Liver (tissue), 8 donors: ENCODE measurements at regions not wholly inside any gene's neighbourhood (a gene's known extent, or its start where the extent isn't known, plus 50 kb on each side); places are given as distances from the start of the nearest gene placed in this dataset.

Experiments
- DNase-seq: peaks from one replicate; pipeline ENCODE4 v3.0.0-alpha.2; 2017; ENCODE audit warnings: low spot score
- H3K27ac ChIP-seq, 2 donors: one replicate each; pipeline ENCODE4 v1.7.0; 2013; ENCODE audit warnings: inconsistent platforms in 2 of 2, low read length in 2 of 2, control low read depth in 1 of 2, low read depth in 1 of 2, mild to moderate bottlenecking in 1 of 2
- H3K27me3 ChIP-seq, 4 donors: one replicate each; pipeline versions ENCODE4 v1.6.1 to v1.7.0; 2013; ENCODE audit warnings: low read length in 3 of 4, inconsistent platforms in 1 of 4, mild to moderate bottlenecking in 1 of 4, moderate library complexity in 1 of 4; ENCODE audit not compliant: control insufficient read depth in 4 of 4, insufficient read depth in 4 of 4
- H3K36me3 ChIP-seq, 4 donors: one replicate each; pipeline versions ENCODE4 v1.6.1 to v1.7.0; 2013; ENCODE audit warnings: low read length in 3 of 4, mild to moderate bottlenecking in 3 of 4, low read depth in 1 of 4, moderate library complexity in 1 of 4; ENCODE audit not compliant: control insufficient read depth in 4 of 4, insufficient read depth in 3 of 4
- H3K4me1 ChIP-seq, 4 donors: one replicate each; pipeline versions ENCODE4 v1.6.1 to v1.7.0; 2013; ENCODE audit warnings: low read length in 3 of 4, mild to moderate bottlenecking in 3 of 4, moderate library complexity in 1 of 4; ENCODE audit not compliant: control insufficient read depth in 4 of 4, insufficient read depth in 4 of 4
- H3K4me3 ChIP-seq, 3 donors: one replicate each; pipeline versions ENCODE4 v1.6.1 to v1.7.0; 2013; ENCODE audit warnings: low read length in 3 of 3, control low read depth in 1 of 3, low read depth in 1 of 3, mild to moderate bottlenecking in 1 of 3
- H3K9ac ChIP-seq, 2 donors: one replicate each; pipeline ENCODE4 v1.7.0; 2013; ENCODE audit warnings: low read length in 2 of 2, mild to moderate bottlenecking in 2 of 2, moderate library complexity in 2 of 2, control low read depth in 1 of 2, low read depth in 1 of 2
- H3K9me3 ChIP-seq, 4 donors: one replicate each; pipeline versions ENCODE4 v1.6.1 to v1.7.0; 2013; ENCODE audit warnings: low read length in 3 of 4; ENCODE audit not compliant: control insufficient read depth in 4 of 4
- ATF3 ChIP-seq: IDR thresholded peaks from 2 replicates; pipeline ENCODE4 v1.6.1; 2016; ENCODE audit warnings: antibody characterized with exemption
- EGR1 ChIP-seq, 2 donors: IDR thresholded peaks; 2 replicates each; pipeline ENCODE4 v1.6.1; 2016 to 2018; ENCODE audit warnings: antibody characterized with exemption in 2 of 2, low read depth in 2 of 2
- FOXA1 ChIP-seq: IDR thresholded peaks from 2 replicates; pipeline ENCODE4 v1.6.1; 2016; ENCODE audit warnings: antibody characterized with exemption
- GABPA ChIP-seq, 2 donors: IDR thresholded peaks in 1 of 2; conservative IDR thresholded peaks in 1 of 2; 2 replicates each; pipeline ENCODE4 v1.6.1; 2016; ENCODE audit warnings: antibody characterized with exemption in 2 of 2, mild to moderate bottlenecking in 1 of 2, moderate library complexity in 1 of 2
- HNF4A ChIP-seq, 2 donors: conservative IDR thresholded peaks; 2 replicates each; pipeline ENCODE4 v1.6.1; 2016; ENCODE audit warnings: antibody characterized with exemption in 2 of 2, mild to moderate bottlenecking in 2 of 2
- HNF4G ChIP-seq: IDR thresholded peaks from 2 replicates; pipeline ENCODE4 v1.6.1; 2016; ENCODE audit warnings: antibody characterized with exemption
- JUND ChIP-seq, 2 donors: IDR thresholded peaks; 2 replicates each; pipeline ENCODE4 v1.6.1; 2016; ENCODE audit warnings: antibody characterized with exemption in 2 of 2
- NR2F2 ChIP-seq: IDR thresholded peaks from 2 replicates; pipeline ENCODE4 v1.6.1; 2016; ENCODE audit warnings: antibody characterized with exemption
- RXRA ChIP-seq, 2 donors: IDR thresholded peaks; 2 replicates each; pipeline ENCODE4 v1.6.1; 2017 to 2018; ENCODE audit warnings: antibody characterized with exemption in 2 of 2, mild to moderate bottlenecking in 1 of 2
- SP1 ChIP-seq: IDR thresholded peaks from 2 replicates; pipeline ENCODE4 v1.6.1; 2018; ENCODE audit warnings: antibody characterized with exemption, mild to moderate bottlenecking
- TAF1 ChIP-seq: conservative IDR thresholded peaks from 2 replicates; pipeline ENCODE4 v1.6.1; 2016; ENCODE audit warnings: antibody characterized with exemption, mild to moderate bottlenecking
- YY1 ChIP-seq: IDR thresholded peaks from 2 replicates; pipeline ENCODE4 v1.6.1; 2016; ENCODE audit warnings: antibody characterized with exemption, mild to moderate bottlenecking
- WGBS: extraction: QIAGEN DNeasy Blood & Tissue Kit; methylation state at CpG from one replicate; pipeline ENCODE4 v1.1.7; 2013; 5-methylcytosine and 5-hydroxymethylcytosine counted together
- TF ChIP-seq, protein P1 (sequence below): fragments of 150-350 bp; IDR thresholded peaks from 2 replicates; pipeline ENCODE4 v1.5.1; 2017; ENCODE audit warnings: improper control_type of control experiment, low read depth, low read length; ENCODE audit not compliant: missing input control
- TF ChIP-seq, protein P2 (sequence below): IDR thresholded peaks from 2 replicates; pipeline ENCODE4 v1.6.1; 2016; ENCODE audit warnings: antibody characterized with exemption
- TF ChIP-seq, protein P3 (sequence below): IDR thresholded peaks from 2 replicates; pipeline ENCODE4 v1.6.1; 2016; ENCODE audit warnings: antibody characterized with exemption, mild to moderate bottlenecking
- TF ChIP-seq, protein P4 (sequence below): IDR thresholded peaks from 2 replicates; pipeline ENCODE4 v1.6.1; 2016; ENCODE audit warnings: antibody characterized with exemption
- donor health status: healthy.
- donor health status: healthy.
- donor health status: healthy.
- donor health status: healthy.
- donor health status: healthy.

- H3K36me3 ChIP-seq, result no peaks in the 10 kb centered on the region
- no peak overlapping the region for H3K9ac ChIP-seq
- WGBS, result 49% methylated on average over 7 of the region's 7 CpGs
- TF ChIP-seq TAF1 (no peak), HNF4A (conservative IDR thresholded peaks at IDR 0.05) (no peak), SP1 (no peak), EGR1 (IDR thresholded peaks at IDR 0.05; ENCODE audit: low read depth in 2 of 2) (no peak), RXRA (IDR thresholded peaks at IDR 0.05) (no peak), YY1 (no peak), NR2F2 (no peak), JUND (IDR thresholded peaks at IDR 0.05) (no peak), FOXA1 (no peak), HNF4G (no peak), ATF3 (no peak), GABPA (IDR thresholded peaks at IDR 0.05 in 1 of 2, conservative IDR thresholded peaks at IDR 0.05 in 1 of 2) (no peak)
- TF ChIP-seq, protein P1, sequence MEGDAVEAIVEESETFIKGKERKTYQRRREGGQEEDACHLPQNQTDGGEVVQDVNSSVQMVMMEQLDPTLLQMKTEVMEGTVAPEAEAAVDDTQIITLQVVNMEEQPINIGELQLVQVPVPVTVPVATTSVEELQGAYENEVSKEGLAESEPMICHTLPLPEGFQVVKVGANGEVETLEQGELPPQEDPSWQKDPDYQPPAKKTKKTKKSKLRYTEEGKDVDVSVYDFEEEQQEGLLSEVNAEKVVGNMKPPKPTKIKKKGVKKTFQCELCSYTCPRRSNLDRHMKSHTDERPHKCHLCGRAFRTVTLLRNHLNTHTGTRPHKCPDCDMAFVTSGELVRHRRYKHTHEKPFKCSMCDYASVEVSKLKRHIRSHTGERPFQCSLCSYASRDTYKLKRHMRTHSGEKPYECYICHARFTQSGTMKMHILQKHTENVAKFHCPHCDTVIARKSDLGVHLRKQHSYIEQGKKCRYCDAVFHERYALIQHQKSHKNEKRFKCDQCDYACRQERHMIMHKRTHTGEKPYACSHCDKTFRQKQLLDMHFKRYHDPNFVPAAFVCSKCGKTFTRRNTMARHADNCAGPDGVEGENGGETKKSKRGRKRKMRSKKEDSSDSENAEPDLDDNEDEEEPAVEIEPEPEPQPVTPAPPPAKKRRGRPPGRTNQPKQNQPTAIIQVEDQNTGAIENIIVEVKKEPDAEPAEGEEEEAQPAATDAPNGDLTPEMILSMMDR, result no peak
- TF ChIP-seq, protein P2, sequence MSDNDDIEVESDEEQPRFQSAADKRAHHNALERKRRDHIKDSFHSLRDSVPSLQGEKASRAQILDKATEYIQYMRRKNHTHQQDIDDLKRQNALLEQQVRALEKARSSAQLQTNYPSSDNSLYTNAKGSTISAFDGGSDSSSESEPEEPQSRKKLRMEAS, result no peak
- TF ChIP-seq, protein P3, sequence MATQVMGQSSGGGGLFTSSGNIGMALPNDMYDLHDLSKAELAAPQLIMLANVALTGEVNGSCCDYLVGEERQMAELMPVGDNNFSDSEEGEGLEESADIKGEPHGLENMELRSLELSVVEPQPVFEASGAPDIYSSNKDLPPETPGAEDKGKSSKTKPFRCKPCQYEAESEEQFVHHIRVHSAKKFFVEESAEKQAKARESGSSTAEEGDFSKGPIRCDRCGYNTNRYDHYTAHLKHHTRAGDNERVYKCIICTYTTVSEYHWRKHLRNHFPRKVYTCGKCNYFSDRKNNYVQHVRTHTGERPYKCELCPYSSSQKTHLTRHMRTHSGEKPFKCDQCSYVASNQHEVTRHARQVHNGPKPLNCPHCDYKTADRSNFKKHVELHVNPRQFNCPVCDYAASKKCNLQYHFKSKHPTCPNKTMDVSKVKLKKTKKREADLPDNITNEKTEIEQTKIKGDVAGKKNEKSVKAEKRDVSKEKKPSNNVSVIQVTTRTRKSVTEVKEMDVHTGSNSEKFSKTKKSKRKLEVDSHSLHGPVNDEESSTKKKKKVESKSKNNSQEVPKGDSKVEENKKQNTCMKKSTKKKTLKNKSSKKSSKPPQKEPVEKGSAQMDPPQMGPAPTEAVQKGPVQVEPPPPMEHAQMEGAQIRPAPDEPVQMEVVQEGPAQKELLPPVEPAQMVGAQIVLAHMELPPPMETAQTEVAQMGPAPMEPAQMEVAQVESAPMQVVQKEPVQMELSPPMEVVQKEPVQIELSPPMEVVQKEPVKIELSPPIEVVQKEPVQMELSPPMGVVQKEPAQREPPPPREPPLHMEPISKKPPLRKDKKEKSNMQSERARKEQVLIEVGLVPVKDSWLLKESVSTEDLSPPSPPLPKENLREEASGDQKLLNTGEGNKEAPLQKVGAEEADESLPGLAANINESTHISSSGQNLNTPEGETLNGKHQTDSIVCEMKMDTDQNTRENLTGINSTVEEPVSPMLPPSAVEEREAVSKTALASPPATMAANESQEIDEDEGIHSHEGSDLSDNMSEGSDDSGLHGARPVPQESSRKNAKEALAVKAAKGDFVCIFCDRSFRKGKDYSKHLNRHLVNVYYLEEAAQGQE, result no peak
- TF ChIP-seq, protein P4, sequence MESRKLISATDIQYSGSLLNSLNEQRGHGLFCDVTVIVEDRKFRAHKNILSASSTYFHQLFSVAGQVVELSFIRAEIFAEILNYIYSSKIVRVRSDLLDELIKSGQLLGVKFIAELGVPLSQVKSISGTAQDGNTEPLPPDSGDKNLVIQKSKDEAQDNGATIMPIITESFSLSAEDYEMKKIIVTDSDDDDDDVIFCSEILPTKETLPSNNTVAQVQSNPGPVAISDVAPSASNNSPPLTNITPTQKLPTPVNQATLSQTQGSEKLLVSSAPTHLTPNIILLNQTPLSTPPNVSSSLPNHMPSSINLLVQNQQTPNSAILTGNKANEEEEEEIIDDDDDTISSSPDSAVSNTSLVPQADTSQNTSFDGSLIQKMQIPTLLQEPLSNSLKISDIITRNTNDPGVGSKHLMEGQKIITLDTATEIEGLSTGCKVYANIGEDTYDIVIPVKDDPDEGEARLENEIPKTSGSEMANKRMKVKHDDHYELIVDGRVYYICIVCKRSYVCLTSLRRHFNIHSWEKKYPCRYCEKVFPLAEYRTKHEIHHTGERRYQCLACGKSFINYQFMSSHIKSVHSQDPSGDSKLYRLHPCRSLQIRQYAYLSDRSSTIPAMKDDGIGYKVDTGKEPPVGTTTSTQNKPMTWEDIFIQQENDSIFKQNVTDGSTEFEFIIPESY, result no peak
- H3K9me3 ChIP-seq, result peaks cover 0 to 3% (median 1%) of the 10 kb centered on the region in 4 donors
- H3K4me3 ChIP-seq, result no peak overlapping the region
- H3K27ac ChIP-seq, result no peak overlapping the region
- peaks cover 0 to 3% (median 0%) of the 10 kb centered on the region in 4 donors for H3K27me3 ChIP-seq
- no peak for DNase-seq
- H3K4me1 ChIP-seq, result no peaks in the 10 kb centered on the region
Measured at GRCh38 chr20:56816349-56816748, 187.2 kb downstream of the TFAP2C start.
